Neural crest cell (in vitro differentiated cells): ENCODE measurements at regions not wholly inside any gene's neighbourhood (a gene's known extent, or its start where the extent isn't known, plus 50 kb on each side); places are given as distances from the start of the nearest gene placed in this dataset.

Experiments
- DNase-seq: peaks from one replicate; pipeline ENCODE4 v3.0.0; 2021; ENCODE audit warnings: low read depth, mixed read lengths, low spot score
- H3K27ac Mint-ChIP-seq: one replicate; pipeline ENCODE4 v1.8.0; 2021; ENCODE audit warnings: mild to moderate bottlenecking, mixed read lengths; ENCODE audit not compliant: unreplicated experiment
- H3K27me3 Mint-ChIP-seq: 2 replicates; pipeline ENCODE4 v1.8.0; 2021; ENCODE audit warnings: low read depth, mild to moderate bottlenecking, mixed read lengths
- H3K36me3 Mint-ChIP-seq: 2 replicates; pipeline ENCODE4 v1.8.0; 2021; ENCODE audit warnings: low read depth, mild to moderate bottlenecking, mixed read lengths
- H3K4me1 Mint-ChIP-seq: 2 replicates; pipeline ENCODE4 v1.8.0; 2021; ENCODE audit warnings: mixed read lengths
- H3K4me3 Mint-ChIP-seq: one replicate; pipeline ENCODE4 v1.8.0; 2021; ENCODE audit warnings: mild to moderate bottlenecking, mixed read lengths
- H3K9me3 Mint-ChIP-seq: 2 replicates; pipeline ENCODE4 v1.8.0; 2021; ENCODE audit warnings: mixed read lengths
- TF ChIP-seq, protein P1 (sequence below): fragments of 200-600 bp; sonication (generic); conservative IDR thresholded peaks from 2 replicates; pipeline ENCODE4 v1.5.0; 2021; ENCODE audit warnings: antibody characterized with exemption, mild to moderate bottlenecking

DNA sequence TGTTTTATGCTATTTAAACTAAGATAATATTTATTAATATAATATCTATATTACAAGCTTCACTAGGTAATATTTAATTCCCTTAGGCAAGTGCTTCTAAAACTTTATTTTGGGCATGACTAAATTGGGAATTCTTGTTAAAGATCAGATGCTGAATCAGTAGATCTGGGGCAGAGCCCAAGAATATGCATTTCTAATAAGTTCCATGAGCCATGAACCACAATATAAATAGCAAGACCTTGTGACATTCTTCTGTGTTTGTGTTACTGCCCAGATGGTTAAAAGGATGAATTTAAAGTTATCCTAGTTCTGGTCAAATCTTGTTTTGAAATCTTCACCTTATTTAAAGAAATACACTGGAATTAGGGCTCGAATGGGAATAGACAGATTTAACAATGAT is 258.4 kb upstream of the CACNA2D1 start:
- H3K27me3 Mint-ChIP-seq = no peaks in the 10 kb centered on the region
- DNase-seq = no peak
- TF ChIP-seq, protein P1, sequence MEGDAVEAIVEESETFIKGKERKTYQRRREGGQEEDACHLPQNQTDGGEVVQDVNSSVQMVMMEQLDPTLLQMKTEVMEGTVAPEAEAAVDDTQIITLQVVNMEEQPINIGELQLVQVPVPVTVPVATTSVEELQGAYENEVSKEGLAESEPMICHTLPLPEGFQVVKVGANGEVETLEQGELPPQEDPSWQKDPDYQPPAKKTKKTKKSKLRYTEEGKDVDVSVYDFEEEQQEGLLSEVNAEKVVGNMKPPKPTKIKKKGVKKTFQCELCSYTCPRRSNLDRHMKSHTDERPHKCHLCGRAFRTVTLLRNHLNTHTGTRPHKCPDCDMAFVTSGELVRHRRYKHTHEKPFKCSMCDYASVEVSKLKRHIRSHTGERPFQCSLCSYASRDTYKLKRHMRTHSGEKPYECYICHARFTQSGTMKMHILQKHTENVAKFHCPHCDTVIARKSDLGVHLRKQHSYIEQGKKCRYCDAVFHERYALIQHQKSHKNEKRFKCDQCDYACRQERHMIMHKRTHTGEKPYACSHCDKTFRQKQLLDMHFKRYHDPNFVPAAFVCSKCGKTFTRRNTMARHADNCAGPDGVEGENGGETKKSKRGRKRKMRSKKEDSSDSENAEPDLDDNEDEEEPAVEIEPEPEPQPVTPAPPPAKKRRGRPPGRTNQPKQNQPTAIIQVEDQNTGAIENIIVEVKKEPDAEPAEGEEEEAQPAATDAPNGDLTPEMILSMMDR = no peak
- no peaks in the 10 kb centered on the region for H3K9me3 Mint-ChIP-seq
- H3K36me3 Mint-ChIP-seq = no peaks in the 10 kb centered on the region
- H3K27ac Mint-ChIP-seq = no peak overlapping the region
- H3K4me3 Mint-ChIP-seq = no peak overlapping the region
- no peaks in the 10 kb centered on the region for H3K4me1 Mint-ChIP-seq

DNA sequence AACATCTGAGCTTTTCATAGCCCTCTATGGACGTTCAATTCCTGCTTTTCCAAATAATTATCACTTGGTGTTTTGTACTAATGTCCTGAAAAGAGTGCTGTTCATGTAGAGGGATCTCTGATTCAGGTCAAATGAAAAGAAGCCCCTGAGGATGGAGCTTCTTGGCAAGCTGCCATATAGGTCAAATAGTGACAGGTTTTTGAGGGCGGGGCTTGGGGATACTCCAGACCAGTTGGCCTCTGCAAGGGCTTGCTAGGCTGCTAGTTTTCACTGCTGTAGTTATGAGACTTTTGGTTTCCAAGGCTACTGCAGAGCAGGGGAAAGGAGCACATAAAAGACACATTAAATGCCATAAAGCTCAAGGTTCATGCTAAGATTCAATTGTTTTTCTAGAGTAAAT is 257.2 kb upstream of the CACNA2D1 start:
- DNase-seq = no peak
- no peaks in the 10 kb centered on the region for H3K9me3 Mint-ChIP-seq
- no peaks in the 10 kb centered on the region for H3K27me3 Mint-ChIP-seq
- H3K36me3 Mint-ChIP-seq = no peaks in the 10 kb centered on the region
- H3K4me3 Mint-ChIP-seq = no peak overlapping the region
- H3K4me1 Mint-ChIP-seq = no peaks in the 10 kb centered on the region
- no peak overlapping the region for H3K27ac Mint-ChIP-seq
- TF ChIP-seq, protein P1 = no peak

DNA sequence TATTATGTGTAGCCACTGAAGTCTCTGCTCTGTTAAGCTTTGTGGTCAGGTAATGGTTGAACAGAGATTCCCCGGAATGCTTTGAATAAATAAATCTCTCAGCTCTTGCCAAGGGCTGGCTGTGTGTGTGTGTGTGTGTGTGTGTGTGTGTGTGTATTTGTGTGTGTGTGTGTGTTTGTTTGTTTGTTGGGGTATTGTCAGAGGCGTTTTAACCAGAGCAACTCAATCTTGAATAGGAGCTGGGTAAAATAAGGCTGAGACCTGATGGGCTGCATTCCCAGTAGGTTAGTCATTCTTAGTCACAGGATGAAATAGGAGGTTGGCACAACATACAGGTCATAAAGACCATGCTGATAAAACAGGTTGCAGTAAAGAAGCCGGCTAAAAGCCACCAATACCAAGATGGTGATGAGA is 256.2 kb upstream of the CACNA2D1 start:
- Mint-ChIP-seq H3K27ac (no peak overlapping the region), H3K4me1 (no peaks in the 10 kb centered on the region), H3K9me3 (no peaks in the 10 kb centered on the region), H3K36me3 (no peaks in the 10 kb centered on the region), H3K4me3 (no peak overlapping the region), H3K27me3 (no peaks in the 10 kb centered on the region)
- TF ChIP-seq, protein P1 = no peak
- DNase-seq = no peak

DNA sequence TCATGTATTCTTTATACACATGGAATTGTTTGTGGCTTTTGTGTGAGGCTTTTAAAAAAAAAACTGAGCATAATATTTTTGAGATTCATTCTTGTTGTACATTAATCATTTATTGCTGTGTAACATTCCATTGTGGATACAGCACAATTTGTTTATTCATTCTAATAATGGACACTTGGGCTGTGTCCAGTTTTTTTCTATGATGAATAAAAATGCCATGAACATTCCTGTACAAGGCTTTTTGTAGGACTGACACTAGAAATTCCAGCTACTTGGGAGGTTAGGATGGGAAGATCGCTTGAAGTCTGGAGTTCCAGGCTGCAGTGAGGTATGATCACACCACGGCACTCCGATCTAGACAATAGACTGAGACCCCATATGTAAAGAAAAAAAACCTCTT is 254.3 kb upstream of the CACNA2D1 start:
- no peak for DNase-seq
- TF ChIP-seq, protein P1 = no peak
- peaks cover 4% of the 10 kb centered on the region for H3K9me3 Mint-ChIP-seq
- no peak overlapping the region for H3K27ac Mint-ChIP-seq
- no peaks in the 10 kb centered on the region for H3K36me3 Mint-ChIP-seq
- H3K27me3 Mint-ChIP-seq = no peaks in the 10 kb centered on the region
- H3K4me3 Mint-ChIP-seq = no peak overlapping the region
- H3K4me1 Mint-ChIP-seq = no peaks in the 10 kb centered on the region

DNA sequence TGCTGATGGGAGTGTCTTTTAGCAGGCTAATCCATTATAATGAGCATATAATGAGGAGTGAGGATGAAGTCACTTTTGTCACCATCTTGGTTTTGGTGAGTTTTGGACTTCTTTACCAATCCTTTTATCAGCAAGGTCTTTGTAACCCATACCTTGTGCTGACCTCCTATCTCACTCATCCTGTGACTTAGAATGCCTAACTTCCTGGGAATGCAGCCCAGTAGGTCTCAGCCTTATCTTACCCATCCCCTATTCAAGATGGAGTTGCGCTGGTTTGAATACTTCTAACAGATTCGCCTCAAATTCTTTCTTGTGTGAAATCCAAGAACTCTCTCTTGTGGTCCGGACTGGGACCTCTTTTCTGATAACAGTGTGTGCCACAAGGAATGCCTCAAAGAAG is 253.1 kb upstream of the CACNA2D1 start:
- no peaks in the 10 kb centered on the region for H3K4me1 Mint-ChIP-seq
- no peaks in the 10 kb centered on the region for H3K27me3 Mint-ChIP-seq
- H3K4me3 Mint-ChIP-seq = no peak overlapping the region
- H3K9me3 Mint-ChIP-seq = peaks cover 4% of the 10 kb centered on the region
- H3K27ac Mint-ChIP-seq = no peak overlapping the region
- no peak for DNase-seq
- TF ChIP-seq, protein P1 = no peak
- H3K36me3 Mint-ChIP-seq = no peaks in the 10 kb centered on the region

DNA sequence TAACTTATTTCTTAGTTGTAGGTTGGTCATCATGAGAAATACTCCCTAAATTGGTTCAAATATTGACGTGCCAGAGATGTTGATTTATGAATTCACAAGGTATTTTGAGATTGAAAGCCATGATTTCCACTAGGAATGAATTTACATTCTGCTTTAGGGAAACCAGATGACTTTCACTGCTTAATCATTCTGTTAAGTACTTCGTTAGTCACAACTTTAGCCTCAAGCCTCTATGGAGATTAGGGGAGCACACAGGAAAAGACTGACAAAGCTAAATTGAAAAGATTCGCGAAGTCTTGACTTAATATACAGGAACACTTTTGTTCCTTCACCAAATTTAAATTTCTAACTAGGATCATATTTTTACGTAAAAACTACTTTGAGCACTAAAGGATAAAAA is 250.4 kb upstream of the CACNA2D1 start:
- Mint-ChIP-seq H3K4me3 (no peak overlapping the region), H3K27me3 (no peaks in the 10 kb centered on the region), H3K9me3 (peaks cover 4% of the 10 kb centered on the region), H3K4me1 (no peaks in the 10 kb centered on the region), H3K27ac (no peak overlapping the region), H3K36me3 (no peaks in the 10 kb centered on the region)
- no peak for DNase-seq
- TF ChIP-seq, protein P1 = no peak
